IMR-90 (cell line): ENCODE measurements at regions not wholly inside any gene's neighbourhood (a gene's known extent, or its start where the extent isn't known, plus 50 kb on each side); places are given as distances from the start of the nearest gene placed in this dataset.

Experiments used
- ATAC-seq: fragments of 200-7000 bp; cut with Tn5 transposase; 2 replicates; pipeline ENCODE4 v1.9.1; 2020; ENCODE audit warnings: low read depth, mild to moderate bottlenecking, moderate library complexity
- BruUV-seq: library from RNA; stranded (reverse); fragments of 400-500 nt; replicated peaks from 2 replicates; lab custom pipeline; 2021; lab: Mats Ljungman, UMichigan
- CTCF ChIA-PET: fragments of 300-600 bp; formaldehyde crosslinking; extraction: SDS; loops from one replicate; lab custom pipeline; 2021; ENCODE audit warnings: antibody characterized with exemption; lab: Yijun Ruan, JAX
- POLR2A ChIA-PET: fragments of 300-600 bp; sonication (Branson Sonifier 250); formaldehyde crosslinking; loops from one replicate; lab custom pipeline; 2022; ENCODE audit warnings: antibody characterized with exemption; ENCODE audit not compliant: unreplicated experiment; lab: Charles Lee
- DNase-seq: peaks from one replicate; pipeline ENCODE4 v3.0.0; 2013
- H2AFZ ChIP-seq: replicated peaks from 2 replicates; pipeline ENCODE3; 2013; ENCODE audit warnings: low read length, mild to moderate bottlenecking; ENCODE audit not compliant: poor library complexity
- H2AK5ac ChIP-seq: 2 replicates; pipeline ENCODE4 v1.6.1; 2013; ENCODE audit warnings: low read depth, low read length, inconsistent platforms
- H2AK9ac ChIP-seq: replicated peaks from 2 replicates; pipeline ENCODE3; 2013; ENCODE audit warnings: mild to moderate bottlenecking, low read depth, low read length, moderate library complexity; ENCODE audit not compliant: poor library complexity
- H2BK120ac ChIP-seq: 2 replicates; pipeline ENCODE4 v1.6.1; 2013; ENCODE audit warnings: low read depth, low read length, inconsistent platforms
- H2BK15ac ChIP-seq: 3 replicates; pipeline ENCODE4 v1.6.1; 2013; ENCODE audit warnings: low read depth, low read length, inconsistent platforms
- H2BK20ac ChIP-seq: 2 replicates; pipeline ENCODE4 v1.6.1; 2013; ENCODE audit warnings: low read depth, mild to moderate bottlenecking, inconsistent platforms, low read length, moderate library complexity
- H2BK5ac ChIP-seq: 2 replicates; pipeline ENCODE4 v1.6.1; 2013; ENCODE audit warnings: mild to moderate bottlenecking, low read depth, low read length, inconsistent platforms; ENCODE audit not compliant: poor library complexity, severe bottlenecking
- H3K14ac ChIP-seq: replicated peaks from 2 replicates; pipeline ENCODE4 v1.6.1; 2013; ENCODE audit warnings: low read depth, low read length, inconsistent platforms
- H3K18ac ChIP-seq: 2 replicates; pipeline ENCODE4 v1.6.1; 2013; ENCODE audit warnings: low read depth, low read length, control low read depth
- H3K23ac ChIP-seq: 2 replicates; pipeline ENCODE4 v1.6.1; 2013; ENCODE audit warnings: low read depth, low read length, inconsistent platforms
- H3K27ac ChIP-seq: 2 replicates; pipeline ENCODE4 v1.5.1; 2013; ENCODE audit warnings: mild to moderate bottlenecking, control low read depth, low read length; ENCODE audit not compliant: insufficient read depth
- H3K27me3 ChIP-seq: 2 replicates; pipeline ENCODE4 v1.6.1; 2013; ENCODE audit warnings: low read length; ENCODE audit not compliant: control insufficient read depth, insufficient read depth
- H3K36me3 ChIP-seq: 2 replicates; pipeline ENCODE4 v1.6.1; 2013; ENCODE audit warnings: low read length, mixed read lengths; ENCODE audit not compliant: control insufficient read depth, insufficient read depth
- H3K4ac ChIP-seq: 2 replicates; pipeline ENCODE4 v1.6.1; 2013; ENCODE audit warnings: low read depth, low read length, inconsistent platforms
- H3K4me1 ChIP-seq: 2 replicates; pipeline ENCODE4 v1.6.1; 2013; ENCODE audit warnings: low read length, mixed read lengths; ENCODE audit not compliant: control insufficient read depth, insufficient read depth
- H3K4me2 ChIP-seq: 2 replicates; pipeline ENCODE4 v1.6.1; 2013; ENCODE audit warnings: low read depth, mild to moderate bottlenecking, control low read depth, low read length, moderate library complexity
- H3K4me3 ChIP-seq: 2 replicates; pipeline ENCODE4 v1.5.1; 2013; ENCODE audit warnings: low read depth, mild to moderate bottlenecking, control low read depth, low read length, moderate library complexity; ENCODE audit not compliant: insufficient read depth
- H3K56ac ChIP-seq: 2 replicates; pipeline ENCODE4 v1.6.1; 2013; ENCODE audit warnings: low read length, inconsistent platforms; ENCODE audit not compliant: insufficient read depth; ENCODE audit errors: extremely low read depth
- H3K79me1 ChIP-seq, 2 experiments: 2 replicates each; pipeline ENCODE4 v1.6.1; 2013; ENCODE audit warnings: low read length in 2 of 2, inconsistent platforms in 1 of 2, low read depth in 1 of 2
- H3K9ac ChIP-seq: 2 replicates; pipeline ENCODE4 v1.6.1; 2013; ENCODE audit warnings: low read depth, low read length, control low read depth
- H3K9me1 ChIP-seq: 2 replicates; pipeline ENCODE4 v1.6.1; 2013; ENCODE audit warnings: low read length, inconsistent platforms; ENCODE audit not compliant: insufficient read depth
- H3K9me3 ChIP-seq: 2 replicates; pipeline ENCODE4 v1.6.1; 2013; ENCODE audit warnings: low read length; ENCODE audit not compliant: control insufficient read depth, insufficient read depth
- H4K20me1 ChIP-seq: 2 replicates; pipeline ENCODE4 v1.6.1; 2013; ENCODE audit warnings: low read length, inconsistent platforms; ENCODE audit not compliant: insufficient read depth
- H4K5ac ChIP-seq: 2 replicates; pipeline ENCODE4 v1.6.1; 2013; ENCODE audit warnings: mild to moderate bottlenecking, low read depth, low read length, control low read depth
- H4K8ac ChIP-seq, 2 experiments: 2 replicates each; pipeline ENCODE4 v1.6.1; 2013; ENCODE audit warnings: low read depth in 2 of 2, low read length in 2 of 2, control low read depth in 1 of 2, inconsistent platforms in 1 of 2
- H4K91ac ChIP-seq: 2 replicates; pipeline ENCODE4 v1.6.1; 2013; ENCODE audit warnings: low read depth, low read length, inconsistent platforms; ENCODE audit not compliant: insufficient read depth
- BHLHE40 ChIP-seq: fragments of 150-350 bp; IDR thresholded peaks from 2 replicates; pipeline ENCODE4 v1.6.1; 2016; ENCODE audit warnings: mild to moderate bottlenecking, low read depth, low read length
- CEBPB ChIP-seq: IDR thresholded peaks from 2 replicates; pipeline ENCODE4 v1.6.1; 2012; ENCODE audit warnings: low read depth, low read length, improper control_type of control experiment
- CHD1 ChIP-seq: IDR thresholded peaks from 2 replicates; pipeline ENCODE4 v1.6.1; 2012; ENCODE audit warnings: low read depth, low read length, improper control_type of control experiment
- CTCF ChIP-seq: conservative IDR thresholded peaks from 2 replicates; pipeline ENCODE4 v1.5.1; 2012; ENCODE audit warnings: mild to moderate bottlenecking, low read depth, low read length, improper control_type of control experiment
- FOS ChIP-seq: fragments of 150-350 bp; IDR thresholded peaks from 2 replicates; pipeline ENCODE4 v1.6.1; 2016; ENCODE audit warnings: low read depth, low read length
- MAFK ChIP-seq: IDR thresholded peaks from 2 replicates; pipeline ENCODE4 v1.6.1; 2012; ENCODE audit warnings: low read depth, low read length, improper control_type of control experiment
- MAZ ChIP-seq: IDR thresholded peaks from 2 replicates; pipeline ENCODE4 v1.6.1; 2012; ENCODE audit warnings: low read depth, mild to moderate bottlenecking, low read length, improper control_type of control experiment, moderate library complexity, borderline replicate concordance
- MXI1 ChIP-seq: IDR thresholded peaks from 2 replicates; pipeline ENCODE4 v1.6.1; 2012; ENCODE audit warnings: low read depth, mild to moderate bottlenecking, low read length, moderate library complexity, borderline replicate concordance
- NFE2L2 ChIP-seq: fragments of 150-350 bp; IDR thresholded peaks from 2 replicates; pipeline ENCODE4 v1.6.1; 2016; ENCODE audit warnings: low read depth, mild to moderate bottlenecking, low read length
- POLR2A ChIP-seq: IDR thresholded peaks from 2 replicates; pipeline ENCODE4 v1.6.1; 2012; ENCODE audit warnings: mild to moderate bottlenecking, low read depth, low read length
- RAD21 ChIP-seq: IDR thresholded peaks from 2 replicates; pipeline ENCODE4 v1.6.1; 2012; ENCODE audit warnings: low read length, improper control_type of control experiment
- RCOR1 ChIP-seq: IDR thresholded peaks from 2 replicates; pipeline ENCODE4 v1.6.1; 2012; ENCODE audit warnings: mild to moderate bottlenecking, low read length, improper control_type of control experiment; ENCODE audit not compliant: insufficient replicate concordance
- RFX5 ChIP-seq: IDR thresholded peaks from 2 replicates; pipeline ENCODE4 v1.8.0; 2012; ENCODE audit warnings: low read depth, mild to moderate bottlenecking, low read length, moderate library complexity
- SMC3 ChIP-seq: fragments of 150-350 bp; IDR thresholded peaks from 2 replicates; pipeline ENCODE4 v1.6.1; 2016; ENCODE audit warnings: low read depth, mild to moderate bottlenecking, antibody characterized with exemption, low read length, moderate library complexity
- USF2 ChIP-seq: fragments of 150-350 bp; IDR thresholded peaks from 2 replicates; pipeline ENCODE4 v1.6.1; 2017; ENCODE audit warnings: mild to moderate bottlenecking, antibody characterized with exemption, low read length, low read depth
- WGBS, 2 experiments: methylation state at CpG; one replicate each; pipeline versions ENCODE4 v1.1.5 to v1.1.7; 2013; ENCODE audit warnings: missing lambda C conversion rate in 2 of 2; ENCODE audit not compliant: insufficient read length in 1 of 2; ENCODE audit errors: extremely low coverage in 2 of 2; 5-methylcytosine and 5-hydroxymethylcytosine counted together
- dilution Hi-C: fragments of 300-500 bp; cut with HindIII; formaldehyde crosslinking; loops from one replicate; pipeline ENCODE4 v1.14.3; 2018; ENCODE audit warnings: low sequenced_read_pairs; ENCODE audit not compliant: unreplicated experiment
- in situ Hi-C: fragments of 300-500 bp; cut with MboI; formaldehyde crosslinking; loops from 3 replicates; pipeline ENCODE4 v1.14.3; 2019; ENCODE audit warnings: low sequenced_read_pairs, inconsistent platforms, mixed read lengths
- intact Hi-C: fragments of 100-400 bp; cut with micrococcal nuclease; formaldehyde crosslinking; loops from 2 replicates; pipeline ENCODE4 v1.10.0; 2022
- TF ChIP-seq, protein P1 (sequence below): fragments of 150-350 bp; IDR thresholded peaks from 2 replicates; pipeline ENCODE4 v1.6.1; 2016; ENCODE audit warnings: low read depth, mild to moderate bottlenecking, low read length, moderate library complexity, borderline replicate concordance

GRCh38 chr6:115276881-115277565 is 783.7 kb downstream of the FRK start:
- H4K8ac ChIP-seq = no peak overlapping the region
- no peak overlapping the region for H2AK5ac ChIP-seq
- WGBS, 2 experiments = no CpG with 5 or more reads among the region's 3 CpGs
- H3K56ac ChIP-seq = no peak overlapping the region
- no peak overlapping the region for H3K27ac ChIP-seq
- H3K79me1 ChIP-seq = no peaks in the 10 kb centered on the region
- H3K4ac ChIP-seq = no peak overlapping the region
- DNase-seq (no peak), ATAC-seq (no peak)
- H3K23ac ChIP-seq = no peak overlapping the region
- no peak overlapping the region for H4K5ac ChIP-seq
- H2BK120ac ChIP-seq = no peak overlapping the region
- no peak overlapping the region for H4K91ac ChIP-seq
- H3K14ac ChIP-seq = no peak overlapping the region
- H3K9ac ChIP-seq = no peak overlapping the region
- no peaks in the 10 kb centered on the region for H3K4me1 ChIP-seq
- H2BK20ac ChIP-seq = no peak overlapping the region
- ChIA-PET POLR2A (no interaction called here), CTCF (no interaction called here)
- no peaks in the 10 kb centered on the region for H3K27me3 ChIP-seq
- H3K18ac ChIP-seq = no peak overlapping the region
- H4K20me1 ChIP-seq = no peaks in the 10 kb centered on the region
- H2AK9ac ChIP-seq = no peak overlapping the region
- peaks cover 10% of the 10 kb centered on the region for H3K9me3 ChIP-seq
- no peaks in the 10 kb centered on the region for H3K36me3 ChIP-seq
- no peak overlapping the region for H2BK5ac ChIP-seq
- dilution Hi-C loops (no loop called here), in situ Hi-C loops (no loop called here), intact Hi-C loops (no loop called here)
- BruUV-seq = no TSS peak
- H2AFZ ChIP-seq = no peak overlapping the region
- H2BK15ac ChIP-seq = no peak overlapping the region
- no peak overlapping the region for H3K4me3 ChIP-seq
- no peak overlapping the region for H3K4me2 ChIP-seq
- H3K9me1 ChIP-seq = no peaks in the 10 kb centered on the region
- TF ChIP-seq RCOR1 (no peak), CEBPB (no peak), SMC3 (no peak), CTCF (no peak), RAD21 (no peak), NFE2L2 (no peak), MAFK (no peak), RFX5 (no peak), BHLHE40 (no peak), MAZ (no peak), POLR2A (no peak), MXI1 (no peak), USF2 (no peak), FOS (no peak), CHD1 (no peak)
- TF ChIP-seq, protein P1, sequence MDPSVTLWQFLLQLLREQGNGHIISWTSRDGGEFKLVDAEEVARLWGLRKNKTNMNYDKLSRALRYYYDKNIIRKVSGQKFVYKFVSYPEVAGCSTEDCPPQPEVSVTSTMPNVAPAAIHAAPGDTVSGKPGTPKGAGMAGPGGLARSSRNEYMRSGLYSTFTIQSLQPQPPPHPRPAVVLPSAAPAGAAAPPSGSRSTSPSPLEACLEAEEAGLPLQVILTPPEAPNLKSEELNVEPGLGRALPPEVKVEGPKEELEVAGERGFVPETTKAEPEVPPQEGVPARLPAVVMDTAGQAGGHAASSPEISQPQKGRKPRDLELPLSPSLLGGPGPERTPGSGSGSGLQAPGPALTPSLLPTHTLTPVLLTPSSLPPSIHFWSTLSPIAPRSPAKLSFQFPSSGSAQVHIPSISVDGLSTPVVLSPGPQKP = no peak
